ENCODE measurements at regions not wholly inside any gene's neighbourhood (a gene's known extent, or its start where the extent isn't known, plus 50 kb on each side); places are given as distances from the start of the nearest gene placed in this dataset.

DNA sequence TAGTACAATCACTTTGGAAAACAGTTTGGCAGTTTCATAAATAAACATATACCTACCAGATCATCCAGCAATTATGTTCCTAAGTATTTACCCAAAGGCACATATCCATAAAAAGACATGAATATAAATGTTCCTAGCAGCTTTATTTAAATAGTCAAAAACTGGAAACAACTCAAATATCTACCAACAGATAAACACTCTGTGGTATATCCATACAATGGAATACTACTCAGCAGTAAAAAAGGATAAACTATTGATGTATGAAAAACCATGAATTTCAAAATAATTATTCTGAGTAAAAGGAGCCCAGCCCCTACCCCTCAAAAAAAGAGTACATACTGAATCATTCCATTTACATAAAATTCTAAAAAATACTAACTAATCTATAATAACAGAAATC, 232.7 kb upstream of the SLC30A5 start:
- TF ChIP-seq SMC3 (IDR thresholded peaks at IDR 0.05; ENCODE audit: low read depth, low read length) = no peak
- TF ChIP-seq CHD2 (IDR thresholded peaks at IDR 0.05; ENCODE audit: low read length, partially characterized antibody) = no peak
- TF ChIP-seq, protein P1, sequence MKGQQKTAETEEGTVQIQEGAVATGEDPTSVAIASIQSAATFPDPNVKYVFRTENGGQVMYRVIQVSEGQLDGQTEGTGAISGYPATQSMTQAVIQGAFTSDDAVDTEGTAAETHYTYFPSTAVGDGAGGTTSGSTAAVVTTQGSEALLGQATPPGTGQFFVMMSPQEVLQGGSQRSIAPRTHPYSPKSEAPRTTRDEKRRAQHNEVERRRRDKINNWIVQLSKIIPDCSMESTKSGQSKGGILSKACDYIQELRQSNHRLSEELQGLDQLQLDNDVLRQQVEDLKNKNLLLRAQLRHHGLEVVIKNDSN (IDR thresholded peaks at IDR 0.05; ENCODE audit: borderline replicate concordance, low read depth) = no peak
- TF ChIP-seq MEF2A (IDR thresholded peaks at IDR 0.05; ENCODE audit: borderline replicate concordance, low read depth) = no peak
- TF ChIP-seq RCOR1 (IDR thresholded peaks at IDR 0.05; ENCODE audit: low read length) = no peak
- no peak for TF ChIP-seq POLR2AphosphoS5 (IDR thresholded peaks at IDR 0.05; ENCODE audit: low read depth, low read length)
- TF ChIP-seq EZH2phosphoT487 (IDR thresholded peaks at IDR 0.05; ENCODE audit: borderline replicate concordance, low read depth) = no peak
- no peak for TF ChIP-seq NFIC (IDR thresholded peaks at IDR 0.05; ENCODE audit: borderline replicate concordance)
- TF ChIP-seq, protein P2, sequence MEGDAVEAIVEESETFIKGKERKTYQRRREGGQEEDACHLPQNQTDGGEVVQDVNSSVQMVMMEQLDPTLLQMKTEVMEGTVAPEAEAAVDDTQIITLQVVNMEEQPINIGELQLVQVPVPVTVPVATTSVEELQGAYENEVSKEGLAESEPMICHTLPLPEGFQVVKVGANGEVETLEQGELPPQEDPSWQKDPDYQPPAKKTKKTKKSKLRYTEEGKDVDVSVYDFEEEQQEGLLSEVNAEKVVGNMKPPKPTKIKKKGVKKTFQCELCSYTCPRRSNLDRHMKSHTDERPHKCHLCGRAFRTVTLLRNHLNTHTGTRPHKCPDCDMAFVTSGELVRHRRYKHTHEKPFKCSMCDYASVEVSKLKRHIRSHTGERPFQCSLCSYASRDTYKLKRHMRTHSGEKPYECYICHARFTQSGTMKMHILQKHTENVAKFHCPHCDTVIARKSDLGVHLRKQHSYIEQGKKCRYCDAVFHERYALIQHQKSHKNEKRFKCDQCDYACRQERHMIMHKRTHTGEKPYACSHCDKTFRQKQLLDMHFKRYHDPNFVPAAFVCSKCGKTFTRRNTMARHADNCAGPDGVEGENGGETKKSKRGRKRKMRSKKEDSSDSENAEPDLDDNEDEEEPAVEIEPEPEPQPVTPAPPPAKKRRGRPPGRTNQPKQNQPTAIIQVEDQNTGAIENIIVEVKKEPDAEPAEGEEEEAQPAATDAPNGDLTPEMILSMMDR (IDR thresholded peaks at IDR 0.05) = no peak
- TF ChIP-seq JUND (IDR thresholded peaks at IDR 0.05) = no peak
- TF ChIP-seq, protein P3, sequence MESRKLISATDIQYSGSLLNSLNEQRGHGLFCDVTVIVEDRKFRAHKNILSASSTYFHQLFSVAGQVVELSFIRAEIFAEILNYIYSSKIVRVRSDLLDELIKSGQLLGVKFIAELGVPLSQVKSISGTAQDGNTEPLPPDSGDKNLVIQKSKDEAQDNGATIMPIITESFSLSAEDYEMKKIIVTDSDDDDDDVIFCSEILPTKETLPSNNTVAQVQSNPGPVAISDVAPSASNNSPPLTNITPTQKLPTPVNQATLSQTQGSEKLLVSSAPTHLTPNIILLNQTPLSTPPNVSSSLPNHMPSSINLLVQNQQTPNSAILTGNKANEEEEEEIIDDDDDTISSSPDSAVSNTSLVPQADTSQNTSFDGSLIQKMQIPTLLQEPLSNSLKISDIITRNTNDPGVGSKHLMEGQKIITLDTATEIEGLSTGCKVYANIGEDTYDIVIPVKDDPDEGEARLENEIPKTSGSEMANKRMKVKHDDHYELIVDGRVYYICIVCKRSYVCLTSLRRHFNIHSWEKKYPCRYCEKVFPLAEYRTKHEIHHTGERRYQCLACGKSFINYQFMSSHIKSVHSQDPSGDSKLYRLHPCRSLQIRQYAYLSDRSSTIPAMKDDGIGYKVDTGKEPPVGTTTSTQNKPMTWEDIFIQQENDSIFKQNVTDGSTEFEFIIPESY (IDR thresholded peaks at IDR 0.05; ENCODE audit: borderline replicate concordance, low read depth) = no peak
- TF ChIP-seq, protein P4, sequence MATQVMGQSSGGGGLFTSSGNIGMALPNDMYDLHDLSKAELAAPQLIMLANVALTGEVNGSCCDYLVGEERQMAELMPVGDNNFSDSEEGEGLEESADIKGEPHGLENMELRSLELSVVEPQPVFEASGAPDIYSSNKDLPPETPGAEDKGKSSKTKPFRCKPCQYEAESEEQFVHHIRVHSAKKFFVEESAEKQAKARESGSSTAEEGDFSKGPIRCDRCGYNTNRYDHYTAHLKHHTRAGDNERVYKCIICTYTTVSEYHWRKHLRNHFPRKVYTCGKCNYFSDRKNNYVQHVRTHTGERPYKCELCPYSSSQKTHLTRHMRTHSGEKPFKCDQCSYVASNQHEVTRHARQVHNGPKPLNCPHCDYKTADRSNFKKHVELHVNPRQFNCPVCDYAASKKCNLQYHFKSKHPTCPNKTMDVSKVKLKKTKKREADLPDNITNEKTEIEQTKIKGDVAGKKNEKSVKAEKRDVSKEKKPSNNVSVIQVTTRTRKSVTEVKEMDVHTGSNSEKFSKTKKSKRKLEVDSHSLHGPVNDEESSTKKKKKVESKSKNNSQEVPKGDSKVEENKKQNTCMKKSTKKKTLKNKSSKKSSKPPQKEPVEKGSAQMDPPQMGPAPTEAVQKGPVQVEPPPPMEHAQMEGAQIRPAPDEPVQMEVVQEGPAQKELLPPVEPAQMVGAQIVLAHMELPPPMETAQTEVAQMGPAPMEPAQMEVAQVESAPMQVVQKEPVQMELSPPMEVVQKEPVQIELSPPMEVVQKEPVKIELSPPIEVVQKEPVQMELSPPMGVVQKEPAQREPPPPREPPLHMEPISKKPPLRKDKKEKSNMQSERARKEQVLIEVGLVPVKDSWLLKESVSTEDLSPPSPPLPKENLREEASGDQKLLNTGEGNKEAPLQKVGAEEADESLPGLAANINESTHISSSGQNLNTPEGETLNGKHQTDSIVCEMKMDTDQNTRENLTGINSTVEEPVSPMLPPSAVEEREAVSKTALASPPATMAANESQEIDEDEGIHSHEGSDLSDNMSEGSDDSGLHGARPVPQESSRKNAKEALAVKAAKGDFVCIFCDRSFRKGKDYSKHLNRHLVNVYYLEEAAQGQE (IDR thresholded peaks at IDR 0.05; ENCODE audit: low read depth, low read length) = no peak
- no peak for TF ChIP-seq EP300 (IDR thresholded peaks at IDR 0.05; ENCODE audit: borderline replicate concordance in 1 of 2, low read depth in 1 of 2, low read length in 1 of 2)
